Lower lobe of right lung (tissue), 2 donors: ENCODE measurements at regions not wholly inside any gene's neighbourhood (a gene's known extent, or its start where the extent isn't known, plus 50 kb on each side); places are given as distances from the start of the nearest gene placed in this dataset.

ENCODE experiments used
- ATAC-seq, 2 donors: fragments of 200-7000 bp; cut with Tn5 transposase; one replicate each; pipeline ENCODE4 v1.9.1; 2020 to 2022; ENCODE audit warnings: mild to moderate bottlenecking in 2 of 2, moderate library complexity in 2 of 2
- DNase-seq: peaks from one replicate; pipeline ENCODE4 v3.0.0-alpha.2; 2020
- H3K27ac ChIP-seq: fragments of 200-600 bp; one replicate; pipeline ENCODE4 v1.8.0; 2022
- H3K27me3 ChIP-seq: fragments of 200-600 bp; one replicate; pipeline ENCODE4 v1.8.0; 2022; ENCODE audit warnings: low read depth
- H3K36me3 ChIP-seq: fragments of 200-600 bp; one replicate; pipeline ENCODE4 v1.8.0; 2022; ENCODE audit warnings: mild to moderate bottlenecking
- H3K4me1 ChIP-seq: fragments of 200-600 bp; one replicate; pipeline ENCODE4 v1.8.0; 2022
- H3K4me3 ChIP-seq: fragments of 200-600 bp; one replicate; pipeline ENCODE4 v1.8.0; 2022; ENCODE audit warnings: mild to moderate bottlenecking
- H3K9me3 ChIP-seq: fragments of 200-600 bp; one replicate; pipeline ENCODE4 v1.8.0; 2022
- CTCF ChIP-seq: fragments of 200-600 bp; IDR thresholded peaks from one replicate; pipeline ENCODE4 v1.8.0; 2022; ENCODE audit warnings: antibody characterized with exemption, mild to moderate bottlenecking
- intact Hi-C: fragments of 100-400 bp; cut with DNase I; formaldehyde crosslinking; loops from one replicate; pipeline ENCODE4 v1.11.0; 2022
- donor health status: DM: no; HTN: yes; CAD: no; lungs with severe emphysema.

GRCh38 chr10:3620818-3621217, 164.2 kb downstream of the KLF6 start:
- Histone ChIP-seq H3K4me3 (no peak overlapping the region), H3K27me3 (no peaks in the 10 kb centered on the region), H3K4me1 (peaks cover 4% of the 10 kb centered on the region), H3K27ac (no peak overlapping the region), H3K9me3 (no peaks in the 10 kb centered on the region), H3K36me3 (no peaks in the 10 kb centered on the region)
- DNase-seq, result no peak
- intact Hi-C loops, result no loop called here
- ATAC-seq, result no peak
- TF ChIP-seq CTCF, result no peak

- DNase-seq, result no peak
- Histone ChIP-seq H3K9me3 (no peaks in the 10 kb centered on the region), H3K27me3 (no peaks in the 10 kb centered on the region), H3K4me1 (no peaks in the 10 kb centered on the region), H3K27ac (no peak overlapping the region), H3K4me3 (no peak overlapping the region), H3K36me3 (no peaks in the 10 kb centered on the region)
- no peak for TF ChIP-seq CTCF
- intact Hi-C loops, result no loop called here
- no peak for ATAC-seq
These were observed 165.8 kb downstream of the KLF6 start for GRCh38 chr10:3619241-3619640.

GRCh38 chr10:3616880-3617279, 168.1 kb downstream of the KLF6 start:
- Histone ChIP-seq H3K27me3 (no peaks in the 10 kb centered on the region), H3K27ac (no peak overlapping the region), H3K4me3 (no peak overlapping the region), H3K9me3 (peaks cover 8% of the 10 kb centered on the region), H3K36me3 (no peaks in the 10 kb centered on the region), H3K4me1 (no peaks in the 10 kb centered on the region)
- DNase-seq (no peak), ATAC-seq (no peak)
- intact Hi-C loops, result no loop called here
- no peak for TF ChIP-seq CTCF

- ATAC-seq (no peak), DNase-seq (no peak)
- TF ChIP-seq CTCF, result no peak
- intact Hi-C loops, result no loop called here
- H3K4me3 ChIP-seq, result no peak overlapping the region
- H3K27ac ChIP-seq, result no peak overlapping the region
- H3K36me3 ChIP-seq, result no peaks in the 10 kb centered on the region
- peaks cover 12% of the 10 kb centered on the region for H3K9me3 ChIP-seq
- H3K4me1 ChIP-seq, result no peaks in the 10 kb centered on the region
- no peaks in the 10 kb centered on the region for H3K27me3 ChIP-seq
These were observed 171.7 kb downstream of the KLF6 start for GRCh38 chr10:3613318-3613717.

GRCh38 chr10:3612183-3613001, 172.6 kb downstream of the KLF6 start:
- no peaks in the 10 kb centered on the region for H3K27me3 ChIP-seq
- ATAC-seq (no peak), DNase-seq (no peak)
- intact Hi-C loops, result no loop called here
- TF ChIP-seq CTCF, result no peak
- H3K9me3 ChIP-seq, result peaks cover 20% of the 10 kb centered on the region
- H3K4me3 ChIP-seq, result no peak overlapping the region
- no peak overlapping the region for H3K27ac ChIP-seq
- no peaks in the 10 kb centered on the region for H3K36me3 ChIP-seq
- no peaks in the 10 kb centered on the region for H3K4me1 ChIP-seq
